ENCODE measurements at regions not wholly inside any gene's neighbourhood (a gene's known extent, or its start where the extent isn't known, plus 50 kb on each side); places are given as distances from the start of the nearest gene placed in this dataset.

DNA sequence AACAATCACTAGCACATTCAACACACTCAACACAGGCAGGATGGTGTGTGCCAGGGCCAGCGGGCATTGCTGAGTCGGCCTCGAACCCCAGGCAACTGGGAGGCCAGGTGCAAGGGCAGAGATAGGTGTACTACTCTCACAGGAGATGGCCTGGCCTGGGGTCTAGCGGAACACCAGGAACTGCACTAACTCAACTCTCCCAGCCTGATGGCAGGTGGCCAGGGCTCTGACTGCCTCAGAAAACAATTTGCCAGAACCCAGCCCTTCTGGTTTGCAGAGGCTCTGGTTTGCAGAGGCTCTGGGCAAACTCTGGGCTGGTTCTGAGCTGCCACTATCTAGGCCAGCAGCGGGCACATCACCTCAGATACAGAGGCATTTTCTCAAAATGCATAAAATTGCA lies 229.2 kb upstream of the CHRNA7 start:
- TF ChIP-seq, protein P1, sequence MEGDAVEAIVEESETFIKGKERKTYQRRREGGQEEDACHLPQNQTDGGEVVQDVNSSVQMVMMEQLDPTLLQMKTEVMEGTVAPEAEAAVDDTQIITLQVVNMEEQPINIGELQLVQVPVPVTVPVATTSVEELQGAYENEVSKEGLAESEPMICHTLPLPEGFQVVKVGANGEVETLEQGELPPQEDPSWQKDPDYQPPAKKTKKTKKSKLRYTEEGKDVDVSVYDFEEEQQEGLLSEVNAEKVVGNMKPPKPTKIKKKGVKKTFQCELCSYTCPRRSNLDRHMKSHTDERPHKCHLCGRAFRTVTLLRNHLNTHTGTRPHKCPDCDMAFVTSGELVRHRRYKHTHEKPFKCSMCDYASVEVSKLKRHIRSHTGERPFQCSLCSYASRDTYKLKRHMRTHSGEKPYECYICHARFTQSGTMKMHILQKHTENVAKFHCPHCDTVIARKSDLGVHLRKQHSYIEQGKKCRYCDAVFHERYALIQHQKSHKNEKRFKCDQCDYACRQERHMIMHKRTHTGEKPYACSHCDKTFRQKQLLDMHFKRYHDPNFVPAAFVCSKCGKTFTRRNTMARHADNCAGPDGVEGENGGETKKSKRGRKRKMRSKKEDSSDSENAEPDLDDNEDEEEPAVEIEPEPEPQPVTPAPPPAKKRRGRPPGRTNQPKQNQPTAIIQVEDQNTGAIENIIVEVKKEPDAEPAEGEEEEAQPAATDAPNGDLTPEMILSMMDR (IDR thresholded peaks at IDR 0.05), result no peak
- TF ChIP-seq POLR2A (IDR thresholded peaks at IDR 0.05), result no peak
- no peak for TF ChIP-seq POLR2AphosphoS5 (IDR thresholded peaks at IDR 0.05)

Data from transverse colon (tissue), 4 donors.